Endothelial cell of umbilical vein (primary cell): ENCODE measurements at regions not wholly inside any gene's neighbourhood (a gene's known extent, or its start where the extent isn't known, plus 50 kb on each side); places are given as distances from the start of the nearest gene placed in this dataset.

Source experiments
- BruUV-seq: library from RNA; stranded (reverse); fragments of 400-500 nt; replicated peaks from 2 replicates; lab custom pipeline; 2021; lab: Mats Ljungman, UMichigan
- CTCF ChIA-PET: fragments of 300-600, 350-600 bp; sonication (Branson Sonifier 250); formaldehyde crosslinking; loops from one replicate; lab custom pipeline; 2021; ENCODE audit warnings: antibody characterized with exemption, inconsistent platforms; lab: Charles Lee
- POLR2A ChIA-PET: fragments of 300-600, 350-600 bp; sonication (Branson Sonifier 250); formaldehyde crosslinking; loops from one replicate; lab custom pipeline; 2021; ENCODE audit warnings: antibody characterized with exemption, inconsistent platforms; lab: Charles Lee
- DNase-seq: peaks from one replicate; pipeline ENCODE4 v3.0.0-alpha.2; 2011; ENCODE audit warnings: low read depth, low spot score
- FAIRE-seq: peaks from 2 replicates; lab custom pipeline; 2011; peaks lifted over from hg19 to GRCh38; lab: Jason Lieb, UNC
- H2AFZ ChIP-seq: 2 replicates; pipeline ENCODE4 v1.6.0; 2012; ENCODE audit warnings: low read depth, low read length, control low read depth, inconsistent platforms
- H3K27ac ChIP-seq: 2 replicates; pipeline ENCODE4 v1.5.1; 2011; ENCODE audit warnings: low read depth, mild to moderate bottlenecking, control low read depth, low read length, moderate library complexity; ENCODE audit not compliant: insufficient read depth
- H3K27me3 ChIP-seq, 2 experiments: 2 replicates each; pipeline versions ENCODE4 v1.6.0 to v1.6.1; 2011; ENCODE audit warnings: low read length in 2 of 2, mixed read lengths in 1 of 2; ENCODE audit not compliant: control insufficient read depth in 2 of 2, insufficient read depth in 2 of 2
- H3K36me3 ChIP-seq, 2 experiments: 2 replicates in 1 of 2; 3 replicates in 1 of 2; pipeline ENCODE4 v1.5.1; 2011; ENCODE audit warnings: low read length in 2 of 2, mild to moderate bottlenecking in 1 of 2, moderate library complexity in 1 of 2; ENCODE audit not compliant: control insufficient read depth in 2 of 2, insufficient read depth in 2 of 2; ENCODE audit errors: extremely low read depth in 1 of 2
- H3K4me1 ChIP-seq: 3 replicates; pipeline ENCODE4 v1.5.1; 2011; ENCODE audit warnings: mild to moderate bottlenecking, low read length; ENCODE audit not compliant: control insufficient read depth, insufficient read depth; ENCODE audit errors: extremely low read depth
- H3K4me2 ChIP-seq: 2 replicates; pipeline ENCODE4 v1.6.1; 2011; ENCODE audit warnings: low read length, control low read depth, mixed read lengths; ENCODE audit not compliant: insufficient read depth
- H3K4me3 ChIP-seq, 3 experiments: fragments of 200-600 bp in 1 of 3; sonication (generic), shearing (Covaris generic) in 1 of 3; replicated peaks in 1 of 3; 2 replicates each; pipeline ENCODE4 v1.5.1; 2011 to 2016; ENCODE audit warnings: control low read depth in 3 of 3, low read length in 3 of 3, mild to moderate bottlenecking in 2 of 3, inconsistent platforms in 1 of 3, low read depth in 1 of 3, moderate library complexity in 1 of 3; ENCODE audit not compliant: insufficient read depth in 1 of 3
- H3K79me2 ChIP-seq: 2 replicates; pipeline ENCODE4 v1.6.0; 2012; ENCODE audit warnings: low read length, inconsistent platforms; ENCODE audit not compliant: control insufficient read depth, insufficient read depth
- H3K9ac ChIP-seq: replicated peaks from 2 replicates; pipeline ENCODE3; 2011; ENCODE audit warnings: low read length, control low read depth; ENCODE audit not compliant: insufficient read depth; ENCODE audit errors: extremely low read depth
- H3K9me1 ChIP-seq: replicated peaks from 3 replicates; pipeline ENCODE4 v1.6.0; 2011; ENCODE audit warnings: mild to moderate bottlenecking, low read length; ENCODE audit not compliant: control insufficient read depth, insufficient read depth; ENCODE audit errors: extremely low read depth
- H3K9me3 ChIP-seq: replicated peaks from 2 replicates; pipeline ENCODE4 v1.5.1; 2012; ENCODE audit warnings: low read length, inconsistent platforms; ENCODE audit not compliant: control insufficient read depth, insufficient read depth
- H4K20me1 ChIP-seq: replicated peaks from 2 replicates; pipeline ENCODE3; 2011; ENCODE audit warnings: mild to moderate bottlenecking, low read length; ENCODE audit not compliant: control insufficient read depth, insufficient read depth; ENCODE audit errors: extremely low read depth
- CTCF ChIP-seq, 2 donors: IDR thresholded peaks; 1 replicate in 1 of 2; 2 replicates in 1 of 2; pipeline ENCODE4 v1.5.1; 2011; ENCODE audit warnings: low read length in 2 of 2, mild to moderate bottlenecking in 2 of 2, moderate library complexity in 2 of 2, control low read depth in 1 of 2, inconsistent platforms in 1 of 2, low read depth in 1 of 2; ENCODE audit not compliant: insufficient read depth in 1 of 2; ENCODE audit errors: extremely low read depth in 1 of 2
- EZH2 ChIP-seq: IDR thresholded peaks from 2 replicates; pipeline ENCODE4 v1.6.1; 2012; ENCODE audit warnings: borderline replicate concordance, low read depth, mild to moderate bottlenecking, moderate library complexity, low read length, inconsistent platforms; ENCODE audit not compliant: severe bottlenecking
- FOS ChIP-seq: IDR thresholded peaks from 2 replicates; pipeline ENCODE4 v1.6.1; 2011; ENCODE audit warnings: mild to moderate bottlenecking, low read length, moderate library complexity, borderline replicate concordance; ENCODE audit not compliant: insufficient read depth
- GATA2 ChIP-seq: IDR thresholded peaks from 2 replicates; pipeline ENCODE4 v1.7.0; 2011; ENCODE audit warnings: low read depth, mild to moderate bottlenecking, moderate library complexity, mixed read lengths, low read length; ENCODE audit not compliant: insufficient read length, insufficient read depth
- JUN ChIP-seq: IDR thresholded peaks from 2 replicates; pipeline ENCODE4 v1.6.1; 2011; ENCODE audit warnings: borderline replicate concordance, low read depth; ENCODE audit not compliant: insufficient read length, insufficient read depth
- MAX ChIP-seq: IDR thresholded peaks from 2 replicates; pipeline ENCODE4 v1.6.1; 2011; ENCODE audit not compliant: insufficient read depth, insufficient read length
- MYC ChIP-seq: IDR thresholded peaks from one replicate; pipeline ENCODE4 v1.6.1; 2011; ENCODE audit warnings: mild to moderate bottlenecking, low read depth, low read length
- POLR2A ChIP-seq: IDR thresholded peaks from 2 replicates; pipeline ENCODE4 v1.6.1; 2012; ENCODE audit warnings: low read depth, mild to moderate bottlenecking, control low read depth, low read length
- POLR2AphosphoS5 ChIP-seq: IDR thresholded peaks from 2 replicates; pipeline ENCODE4 v1.6.1; 2012; ENCODE audit warnings: low read depth, mild to moderate bottlenecking, control low read depth, low read length, moderate library complexity; ENCODE audit not compliant: insufficient read depth
- dilution Hi-C: fragments of 300-500 bp; cut with MboI; formaldehyde crosslinking; loops from one replicate; pipeline ENCODE4 v1.15.0; 2019; ENCODE audit warnings: low sequenced_read_pairs; ENCODE audit not compliant: extremely low pct_ligation_motif_present
- intact Hi-C: fragments of 100-400 bp; cut with micrococcal nuclease; formaldehyde crosslinking; loops from one replicate; pipeline ENCODE4 v1.10.0; 2022

GRCh38 chr1:172944931-172945330 lies 105.8 kb downstream of the TNFSF18 start:
- dilution Hi-C loops, result no loop called here
- DNase-seq, result no peak
- Histone ChIP-seq H3K4me2 (no peak overlapping the region), H3K79me2 (no peaks in the 10 kb centered on the region), H3K27me3 (no peaks in the 10 kb centered on the region), H3K9me1 (no peaks in the 10 kb centered on the region), H3K9me3 (no peaks in the 10 kb centered on the region), H2AFZ (no peak overlapping the region), H3K4me3 (no peak overlapping the region), H4K20me1 (no peaks in the 10 kb centered on the region), H3K36me3 (no peaks in the 10 kb centered on the region), H3K27ac (no peak overlapping the region), H3K9ac (no peak overlapping the region), H3K4me1 (peaks cover 36% of the 10 kb centered on the region)
- CTCF ChIA-PET, result no interaction called here
- intact Hi-C loops, result loop anchor here (5.0 kb wide), 2 partner anchors 107 to 177 kb away; partner anchors contain the start of gene TNFSF18
- no peak for FAIRE-seq
- TF ChIP-seq EZH2 (no peak), GATA2 (no peak), POLR2A (no peak), MAX (no peak), JUN (no peak), MYC (no peak), CTCF (IDR thresholded peaks at IDR 0.05; ENCODE audit: extremely low read depth in 1 of 2, insufficient read depth in 1 of 2, low read depth in 1 of 2, low read length in 2 of 2) (no peak), FOS (no peak), POLR2AphosphoS5 (no peak)
- no TSS peak for BruUV-seq
- POLR2A ChIA-PET, result no interaction called here
